Activated T-helper 2 cell treated with anti-CD3 and anti-CD28 coated beads, Interferon-gamma antibody, Interleukin-2, Interleukin-4, amounts not matched to agents 10 μg/mL and 5 μg/mL and 100 μg/mL, durations not matched to agents 14 hours and 24 hours and 36 hours (primary cell): ENCODE measurements at regions not wholly inside any gene's neighbourhood (a gene's known extent, or its start where the extent isn't known, plus 50 kb on each side); places are given as distances from the start of the nearest gene placed in this dataset.
"Not testable (repeated sequence)": the region's sequence is repeated elsewhere in the genome, so short reads cannot be mapped to it uniquely, and the experiment has no call there.

Experiments
- DNase-seq: peaks from one replicate; pipeline ENCODE4 v3.0.0; 2021; ENCODE audit warnings: low spot score
- H3K27ac Mint-ChIP-seq: one replicate; pipeline ENCODE4 v1.8.0; 2021; ENCODE audit warnings: mixed read lengths
- H3K27me3 Mint-ChIP-seq: one replicate; pipeline ENCODE4 v1.8.0; 2021; ENCODE audit warnings: low read depth, mixed read lengths
- H3K36me3 Mint-ChIP-seq: one replicate; pipeline ENCODE4 v1.8.0; 2021; ENCODE audit warnings: low read depth, mixed read lengths
- H3K4me1 Mint-ChIP-seq: one replicate; pipeline ENCODE4 v1.8.0; 2021; ENCODE audit warnings: low read depth, mixed read lengths
- H3K4me3 Mint-ChIP-seq: one replicate; pipeline ENCODE4 v1.8.0; 2021; ENCODE audit warnings: low read depth, mild to moderate bottlenecking, moderate library complexity, mixed read lengths
- H3K9me3 Mint-ChIP-seq: one replicate; pipeline ENCODE4 v1.8.0; 2021; ENCODE audit warnings: mixed read lengths
- intact Hi-C: fragments of 100-400 bp; cut with micrococcal nuclease; formaldehyde crosslinking; loops from one replicate; pipeline ENCODE4 v1.15.1; 2023

DNA sequence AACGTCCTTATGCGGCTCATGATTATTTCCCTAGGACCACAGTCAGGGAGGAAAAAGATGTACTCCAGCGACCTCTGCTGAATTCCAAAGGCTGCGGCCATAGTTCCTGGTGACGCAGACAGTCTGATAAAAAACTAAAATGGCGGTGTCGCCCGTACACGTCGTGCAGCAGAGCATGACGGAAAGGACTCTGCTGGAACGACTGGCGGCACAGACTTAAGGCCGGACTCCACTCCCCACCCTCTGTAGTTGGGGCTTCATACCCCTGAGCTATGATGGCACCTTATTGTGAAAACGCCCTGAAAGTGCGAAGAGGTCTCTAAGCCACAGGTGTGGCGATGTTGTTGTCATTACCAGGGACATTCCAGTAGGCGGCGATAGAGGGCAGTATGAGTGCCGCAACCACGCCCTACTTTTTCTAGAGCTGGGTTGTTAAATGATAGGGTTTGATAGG is 90.0 kb upstream of the EDA2R start:
- H3K27me3 Mint-ChIP-seq, result no peaks in the 10 kb centered on the region
- intact Hi-C loops, result loop anchor here (5.0 kb wide), 1 partner anchor 612 kb away; no protein-coding TSS in a partner anchor
- H3K4me3 Mint-ChIP-seq, result peak overlapping the region; percentile 92
- H3K9me3 Mint-ChIP-seq, result no peaks in the 10 kb centered on the region
- H3K4me1 Mint-ChIP-seq, result peaks cover 2% of the 10 kb centered on the region
- DNase-seq, result peak; percentile 32
- H3K27ac Mint-ChIP-seq, result peak overlapping the region; percentile 90
- H3K36me3 Mint-ChIP-seq, result no peaks in the 10 kb centered on the region

GRCh38 chrX:66717926-66718325 is 79.0 kb upstream of the EDA2R start:
- Mint-ChIP-seq H3K27ac (no peak overlapping the region), H3K4me3 (no peak overlapping the region), H3K9me3 (peaks cover 7% of the 10 kb centered on the region), H3K27me3 (no peaks in the 10 kb centered on the region), H3K4me1 (no peaks in the 10 kb centered on the region), H3K36me3 (no peaks in the 10 kb centered on the region)
- no peak for DNase-seq
- intact Hi-C loops, result no loop called here

GRCh38 chrX:66698273-66699204 is 59.7 kb upstream of the EDA2R start:
- no peaks in the 10 kb centered on the region for H3K4me1 Mint-ChIP-seq
- no peak overlapping the region for H3K27ac Mint-ChIP-seq
- no peaks in the 10 kb centered on the region for H3K9me3 Mint-ChIP-seq
- no peaks in the 10 kb centered on the region for H3K36me3 Mint-ChIP-seq
- intact Hi-C loops, result no loop called here
- H3K27me3 Mint-ChIP-seq, result no peaks in the 10 kb centered on the region
- H3K4me3 Mint-ChIP-seq, result no peak overlapping the region
- no peak for DNase-seq

- H3K9me3 Mint-ChIP-seq, H3K4me1 Mint-ChIP-seq, H3K27ac Mint-ChIP-seq, intact Hi-C loops, H3K4me3 Mint-ChIP-seq, H3K36me3 Mint-ChIP-seq, H3K27me3 Mint-ChIP-seq, DNase-seq: not testable (repeated sequence)
Measured at GRCh38 chrX:66692512-66692911, 53.6 kb upstream of the EDA2R start.
